Neural progenitor cell (in vitro differentiated cells): ENCODE measurements at regions not wholly inside any gene's neighbourhood (a gene's known extent, or its start where the extent isn't known, plus 50 kb on each side); places are given as distances from the start of the nearest gene placed in this dataset.
A peak's percentile ranks its signal among the peaks of the same experiment; 100 is the strongest.

Experiments
- DNase-seq: peaks from one replicate; pipeline ENCODE4 v3.0.0-alpha.2; 2016; ENCODE audit warnings: low spot score
- H2AFZ ChIP-seq: fragments of 200-600 bp; sonication (generic); replicated peaks from 2 replicates; pipeline ENCODE4 v1.6.1; 2016; ENCODE audit warnings: antibody characterized with exemption
- H3F3A ChIP-seq: fragments of 200-600 bp; sonication (generic); 2 replicates; pipeline ENCODE4 v1.6.1; 2016; ENCODE audit warnings: antibody characterized with exemption, low read depth
- H3K27ac ChIP-seq: fragments of 200-600 bp; sonication (generic); 2 replicates; pipeline ENCODE4 v1.5.1; 2016; ENCODE audit warnings: mild to moderate bottlenecking
- H3K27me3 ChIP-seq: fragments of 200-600 bp; sonication (generic); 2 replicates; pipeline ENCODE4 v1.6.1; 2016; ENCODE audit warnings: mild to moderate bottlenecking, moderate library complexity
- H3K36me3 ChIP-seq: fragments of 200-600 bp; sonication (generic); 2 replicates; pipeline ENCODE4 v1.5.1; 2016
- H3K4me1 ChIP-seq: fragments of 200-600 bp; sonication (generic); 2 replicates; pipeline ENCODE4 v1.6.1; 2016; ENCODE audit warnings: mixed run types
- H3K4me2 ChIP-seq: fragments of 200-600 bp; sonication (generic); 2 replicates; pipeline ENCODE4 v1.6.1; 2016
- H3K4me3 ChIP-seq: fragments of 200-600 bp; sonication (generic); 2 replicates; pipeline ENCODE4 v1.5.1; 2016
- H3K79me2 ChIP-seq: fragments of 200-600 bp; sonication (generic); 2 replicates; pipeline ENCODE4 v1.6.1; 2016; ENCODE audit warnings: low read depth
- H3K9ac ChIP-seq: fragments of 200-600 bp; sonication (generic); 2 replicates; pipeline ENCODE4 v1.6.1; 2016
- H3K9me3 ChIP-seq: fragments of 200-600 bp; sonication (generic); 2 replicates; pipeline ENCODE4 v1.5.1; 2016; ENCODE audit warnings: low read depth
- H4K20me1 ChIP-seq: fragments of 200-600 bp; sonication (generic); 2 replicates; pipeline ENCODE4 v1.6.1; 2016; ENCODE audit warnings: low read depth
- H3K27ac Mint-ChIP-seq: 3 replicates; pipeline ENCODE4 v1.8.0; 2021; ENCODE audit warnings: mixed read lengths
- H3K27me3 Mint-ChIP-seq: 2 replicates; pipeline ENCODE4 v1.8.0; 2022; ENCODE audit warnings: low read depth, mild to moderate bottlenecking, inconsistent platforms, moderate library complexity, mixed read lengths; ENCODE audit not compliant: insufficient read depth
- H3K36me3 Mint-ChIP-seq: 3 replicates; pipeline ENCODE4 v1.8.0; 2021; ENCODE audit warnings: mixed read lengths
- H3K4me1 Mint-ChIP-seq: 3 replicates; pipeline ENCODE4 v1.8.0; 2021; ENCODE audit warnings: mixed read lengths
- H3K4me3 Mint-ChIP-seq: 3 replicates; pipeline ENCODE4 v1.8.0; 2021; ENCODE audit warnings: mild to moderate bottlenecking, moderate library complexity, mixed read lengths
- H3K9me3 Mint-ChIP-seq: 3 replicates; pipeline ENCODE4 v1.8.0; 2020; ENCODE audit warnings: mixed read lengths
- EZH2 ChIP-seq: fragments of 200-600 bp; sonication (generic); IDR thresholded peaks from 2 replicates; pipeline ENCODE4 v1.6.1; 2017; ENCODE audit warnings: antibody characterized with exemption, mild to moderate bottlenecking, moderate library complexity
- EZH2phosphoT487 ChIP-seq: fragments of 200-600 bp; sonication (generic); IDR thresholded peaks from 2 replicates; pipeline ENCODE4 v1.6.1; 2017; ENCODE audit warnings: antibody characterized with exemption
- TF ChIP-seq, protein P1 (sequence below): fragments of 200-600 bp; sonication (generic); IDR thresholded peaks from 2 replicates; pipeline ENCODE4 v1.5.1; 2017; ENCODE audit warnings: antibody characterized with exemption, mild to moderate bottlenecking

DNA sequence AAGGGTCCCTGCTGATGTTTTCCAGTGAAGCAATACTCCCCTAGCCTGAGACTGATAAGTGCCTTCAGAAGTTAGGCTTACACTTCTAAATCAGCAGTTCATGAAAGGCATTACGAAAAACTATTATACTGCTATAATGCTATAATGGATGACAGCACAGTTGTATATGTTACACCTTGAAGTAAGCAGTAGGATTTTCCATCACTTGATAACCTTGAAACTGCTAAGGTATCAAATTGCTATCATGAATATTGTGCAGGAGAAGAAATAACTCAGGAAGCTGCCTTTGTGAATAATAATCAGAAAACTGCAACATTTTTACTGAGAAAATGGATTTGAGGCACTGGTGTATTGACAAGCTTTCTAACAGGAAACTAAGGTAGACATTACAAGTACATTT is 142.3 kb downstream of the HNMT start:
- Histone ChIP-seq H2AFZ (no peak overlapping the region), H3K36me3 (no peaks in the 10 kb centered on the region), H3K9ac (no peak overlapping the region), H3K9me3 (no peaks in the 10 kb centered on the region), H3K4me2 (peak overlapping the region; percentile 12), H3K27ac (no peak overlapping the region), H3K4me1 (peaks cover 14% of the 10 kb centered on the region), H3F3A (no peaks in the 10 kb centered on the region), H3K27me3 (no peaks in the 10 kb centered on the region), H3K79me2 (no peaks in the 10 kb centered on the region), H3K4me3 (no peak overlapping the region), H4K20me1 (no peaks in the 10 kb centered on the region)
- Mint-ChIP-seq H3K27ac (no peak overlapping the region), H3K36me3 (no peaks in the 10 kb centered on the region), H3K9me3 (peaks cover 5% of the 10 kb centered on the region), H3K4me1 (peaks cover 5% of the 10 kb centered on the region), H3K4me3 (no peak overlapping the region), H3K27me3 (peaks cover 3% of the 10 kb centered on the region)
- TF ChIP-seq EZH2 (no peak), EZH2phosphoT487 (no peak)
- TF ChIP-seq, protein P1, sequence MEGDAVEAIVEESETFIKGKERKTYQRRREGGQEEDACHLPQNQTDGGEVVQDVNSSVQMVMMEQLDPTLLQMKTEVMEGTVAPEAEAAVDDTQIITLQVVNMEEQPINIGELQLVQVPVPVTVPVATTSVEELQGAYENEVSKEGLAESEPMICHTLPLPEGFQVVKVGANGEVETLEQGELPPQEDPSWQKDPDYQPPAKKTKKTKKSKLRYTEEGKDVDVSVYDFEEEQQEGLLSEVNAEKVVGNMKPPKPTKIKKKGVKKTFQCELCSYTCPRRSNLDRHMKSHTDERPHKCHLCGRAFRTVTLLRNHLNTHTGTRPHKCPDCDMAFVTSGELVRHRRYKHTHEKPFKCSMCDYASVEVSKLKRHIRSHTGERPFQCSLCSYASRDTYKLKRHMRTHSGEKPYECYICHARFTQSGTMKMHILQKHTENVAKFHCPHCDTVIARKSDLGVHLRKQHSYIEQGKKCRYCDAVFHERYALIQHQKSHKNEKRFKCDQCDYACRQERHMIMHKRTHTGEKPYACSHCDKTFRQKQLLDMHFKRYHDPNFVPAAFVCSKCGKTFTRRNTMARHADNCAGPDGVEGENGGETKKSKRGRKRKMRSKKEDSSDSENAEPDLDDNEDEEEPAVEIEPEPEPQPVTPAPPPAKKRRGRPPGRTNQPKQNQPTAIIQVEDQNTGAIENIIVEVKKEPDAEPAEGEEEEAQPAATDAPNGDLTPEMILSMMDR: no peak
- DNase-seq: no peak

DNA sequence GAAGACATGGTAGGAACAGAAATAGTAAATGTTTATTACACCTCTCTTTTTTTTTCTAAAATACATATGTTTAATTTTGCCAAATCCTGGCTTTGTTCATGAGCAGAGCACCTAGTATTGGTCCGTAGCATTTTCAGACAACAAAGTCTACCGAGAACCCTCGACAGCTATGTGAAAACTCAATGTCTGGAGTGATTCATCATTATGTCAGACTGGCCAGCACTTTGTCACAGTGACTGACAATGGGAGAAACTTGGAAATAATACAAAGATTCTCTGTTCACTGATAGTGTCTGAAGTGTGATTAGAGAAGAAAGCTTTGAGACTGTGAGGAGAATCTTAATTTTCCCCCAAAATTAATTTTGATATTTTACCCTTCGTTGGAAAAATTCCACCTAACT is 143.0 kb downstream of the HNMT start:
- Histone ChIP-seq H3K27me3 (no peaks in the 10 kb centered on the region), H3K27ac (no peak overlapping the region), H4K20me1 (no peaks in the 10 kb centered on the region), H3K4me3 (no peak overlapping the region), H2AFZ (no peak overlapping the region), H3F3A (no peaks in the 10 kb centered on the region), H3K79me2 (no peaks in the 10 kb centered on the region), H3K9ac (no peak overlapping the region), H3K4me1 (peaks cover 14% of the 10 kb centered on the region), H3K9me3 (no peaks in the 10 kb centered on the region), H3K36me3 (no peaks in the 10 kb centered on the region), H3K4me2 (no peak overlapping the region)
- no peaks in the 10 kb centered on the region for H3K36me3 Mint-ChIP-seq
- no peak overlapping the region for H3K27ac Mint-ChIP-seq
- H3K27me3 Mint-ChIP-seq: peaks cover 3% of the 10 kb centered on the region
- peaks cover 5% of the 10 kb centered on the region for H3K4me1 Mint-ChIP-seq
- TF ChIP-seq, protein P1: no peak
- no peak for TF ChIP-seq EZH2
- TF ChIP-seq EZH2phosphoT487: no peak
- DNase-seq: no peak
- peaks cover 5% of the 10 kb centered on the region for H3K9me3 Mint-ChIP-seq
- no peak overlapping the region for H3K4me3 Mint-ChIP-seq

DNA sequence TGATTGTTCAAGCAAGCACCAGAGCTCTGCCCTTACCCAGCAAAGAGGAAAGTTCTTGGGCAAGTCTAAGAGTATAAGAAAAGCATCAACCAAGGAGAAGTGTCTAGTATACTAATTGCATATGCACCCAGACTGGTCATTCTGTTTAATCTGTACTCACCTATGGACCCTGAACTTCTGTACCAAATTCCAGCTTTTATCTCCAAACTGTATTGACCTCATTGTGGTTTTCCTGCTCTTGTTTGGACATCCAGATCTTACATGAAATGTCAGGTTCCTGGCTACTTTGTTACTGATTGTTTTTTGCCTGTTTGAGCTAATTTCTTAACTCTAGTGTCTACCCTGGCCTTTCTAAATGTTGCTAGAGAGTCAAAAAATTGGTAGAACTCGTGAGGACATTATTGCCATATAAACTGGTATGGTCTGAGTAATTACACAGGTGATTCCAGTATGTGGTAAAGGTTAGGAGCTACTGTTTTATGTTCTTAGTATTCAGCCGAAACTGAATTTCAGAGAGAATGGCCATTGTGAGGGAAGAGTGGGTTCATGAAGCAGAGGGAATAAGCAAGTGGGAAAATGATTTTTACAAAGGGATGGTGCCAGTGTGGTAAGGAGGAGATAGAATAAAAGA is 146.3 kb downstream of the HNMT start:
- no peak overlapping the region for H3K27ac Mint-ChIP-seq
- H3K4me1 Mint-ChIP-seq: peaks cover 5% of the 10 kb centered on the region

More for the DNA sequence above, 146.3 kb downstream of the HNMT start:
- H3K4me1 ChIP-seq: peaks cover 13% of the 10 kb centered on the region
- H3F3A ChIP-seq: no peaks in the 10 kb centered on the region
- TF ChIP-seq, protein P1: no peak
- no peak for TF ChIP-seq EZH2phosphoT487
- no peak overlapping the region for H3K9ac ChIP-seq
- H3K4me2 ChIP-seq: no peak overlapping the region
- H3K36me3 ChIP-seq: no peaks in the 10 kb centered on the region
- H3K9me3 Mint-ChIP-seq: peaks cover 8% of the 10 kb centered on the region
- H2AFZ ChIP-seq: no peak overlapping the region
- H3K27me3 Mint-ChIP-seq: peaks cover 2% of the 10 kb centered on the region
- DNase-seq: no peak
- H3K4me3 Mint-ChIP-seq: no peak overlapping the region
- no peaks in the 10 kb centered on the region for H3K79me2 ChIP-seq
- H3K36me3 Mint-ChIP-seq: no peaks in the 10 kb centered on the region
- H3K27me3 ChIP-seq: no peaks in the 10 kb centered on the region
- H4K20me1 ChIP-seq: no peaks in the 10 kb centered on the region
- no peak overlapping the region for H3K4me3 ChIP-seq
- no peaks in the 10 kb centered on the region for H3K9me3 ChIP-seq
- H3K27ac ChIP-seq: no peak overlapping the region
